Retina (tissue), 1 donor: ENCODE measurements at regions not wholly inside any gene's neighbourhood (a gene's known extent, or its start where the extent isn't known, plus 50 kb on each side); places are given as distances from the start of the nearest gene placed in this dataset.

Experiments
- DNase-seq: peaks from one replicate; pipeline ENCODE4 v3.0.0-alpha.2; 2016

- DNase-seq = no peak
Observed at GRCh38 chr2:102968375-102968774, 206.5 kb downstream of the TMEM182 start.

- DNase-seq = no peak
Observed at GRCh38 chr2:102971701-102972100, 209.9 kb downstream of the TMEM182 start.

GRCh38 chr2:102975996-102976975 lies 214.5 kb downstream of the TMEM182 start:
- peak; percentile 66 for DNase-seq

- DNase-seq = no peak
Observed at GRCh38 chr2:102977426-102978090, 215.7 kb downstream of the TMEM182 start.

DNA sequence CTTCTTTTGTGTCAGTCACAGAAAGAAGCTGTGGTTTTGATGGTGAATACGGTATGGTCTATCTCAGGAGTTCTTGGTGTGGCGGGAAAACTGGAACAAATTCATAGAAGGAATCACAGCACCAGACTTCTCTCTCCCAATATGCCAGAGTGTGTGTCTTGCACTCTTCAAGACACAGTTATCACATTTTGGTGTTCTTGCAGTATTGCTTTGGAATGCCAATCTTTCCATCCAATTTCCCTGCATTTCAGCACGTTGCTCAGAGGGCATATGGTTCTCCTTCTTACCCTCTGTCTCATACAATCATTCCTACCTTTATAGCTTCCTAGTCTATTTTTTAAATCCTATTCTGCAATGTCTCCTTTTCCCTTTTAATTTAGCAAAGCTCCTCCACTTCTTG lies 216.3 kb downstream of the TMEM182 start:
- no peak for DNase-seq

GRCh38 chr2:102979429-102979828 lies 217.6 kb downstream of the TMEM182 start:
- no peak for DNase-seq

GRCh38 chr2:102983786-102984185 lies 222.0 kb downstream of the TMEM182 start:
- no peak for DNase-seq

- no peak for DNase-seq
Observed at GRCh38 chr2:102986826-102987490, 225.1 kb downstream of the TMEM182 start.

DNA sequence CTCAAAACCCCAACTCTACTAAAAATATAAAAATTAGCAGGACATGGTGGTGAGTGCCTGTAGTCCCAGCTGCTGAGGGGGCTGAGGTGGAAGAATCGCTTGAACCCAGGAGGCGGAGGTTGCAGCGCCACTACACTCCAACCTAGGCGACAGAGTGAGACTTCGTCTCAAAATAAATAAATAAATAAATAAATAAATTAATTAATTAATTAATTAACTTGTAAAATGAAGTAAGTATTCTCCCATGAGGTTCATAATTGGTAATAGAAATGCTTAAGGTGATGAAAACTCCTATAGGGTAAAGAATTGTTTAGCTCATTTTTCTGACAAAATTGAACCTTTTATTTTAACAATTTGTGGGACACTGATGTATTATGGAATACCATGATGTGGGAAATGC lies 230.8 kb downstream of the TMEM182 start:
- no peak for DNase-seq

GRCh38 chr2:102999958-103000357 lies 238.1 kb downstream of the TMEM182 start:
- DNase-seq = no peak

GRCh38 chr2:103002954-103003353 lies 241.1 kb downstream of the TMEM182 start:
- DNase-seq = no peak

- DNase-seq = no peak
Observed at GRCh38 chr2:103003750-103004260, 242.0 kb downstream of the TMEM182 start.

- no peak for DNase-seq
Observed at GRCh38 chr2:103004426-103004942, 242.7 kb downstream of the TMEM182 start.

DNA sequence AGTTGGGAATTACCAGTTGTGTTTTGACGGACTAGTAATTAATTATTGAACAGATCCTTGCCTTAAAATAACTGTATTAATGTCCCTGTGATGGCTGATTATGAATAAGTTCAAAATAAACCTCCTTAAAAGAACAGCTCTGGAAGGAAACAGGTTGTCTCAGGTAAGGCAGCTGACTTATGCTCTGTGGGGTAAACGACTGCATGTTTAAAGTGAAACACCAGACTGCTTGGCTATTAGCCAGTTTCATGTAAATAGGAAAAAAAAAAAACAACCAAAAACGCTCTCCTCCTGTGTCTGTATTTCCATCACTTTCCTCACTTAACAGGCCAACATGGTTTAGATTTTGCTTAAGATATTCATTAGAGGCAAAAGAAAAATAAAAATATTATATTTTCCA lies 243.6 kb downstream of the TMEM182 start:
- DNase-seq = no peak

GRCh38 chr2:103007086-103007485 lies 245.3 kb downstream of the TMEM182 start:
- DNase-seq = no peak

DNA sequence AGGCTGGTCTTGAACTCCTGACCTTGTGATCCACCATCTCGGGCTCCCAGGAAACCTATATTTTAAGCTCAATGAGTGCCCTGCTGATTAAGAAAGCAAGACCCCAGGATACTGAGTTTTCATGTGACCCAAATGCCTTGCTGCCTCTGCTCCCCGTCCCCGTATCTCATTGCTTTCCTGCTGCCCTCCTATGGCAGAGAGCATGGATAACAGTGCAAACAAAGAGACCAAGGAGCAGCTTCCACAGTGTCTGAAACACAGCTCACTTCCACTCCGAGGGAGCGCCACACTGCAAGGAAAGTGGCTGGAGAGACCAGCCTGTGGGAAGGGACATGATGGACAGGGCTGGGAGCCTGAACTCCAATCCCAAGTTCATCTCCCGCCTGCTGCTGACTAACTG lies 246.8 kb downstream of the TMEM182 start:
- DNase-seq = peak; percentile 6

DNA sequence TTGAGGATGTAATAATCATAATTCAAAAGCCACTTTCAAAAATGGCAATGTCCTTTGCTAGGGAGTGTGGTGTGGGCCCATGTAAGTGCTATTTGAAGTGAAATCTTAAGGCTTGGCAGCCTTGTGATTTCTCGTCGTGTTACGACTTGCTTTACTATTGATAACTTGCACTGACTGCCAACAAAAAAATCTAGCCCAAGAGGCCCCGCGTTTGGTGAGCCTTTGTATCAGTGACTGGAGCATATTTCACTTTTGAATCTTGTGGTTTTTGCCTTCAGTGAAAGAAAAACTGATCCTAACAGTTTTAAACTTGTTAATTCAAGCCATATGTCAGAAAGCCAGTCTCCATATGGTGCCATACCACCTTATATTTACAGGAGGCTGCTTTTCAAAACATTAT lies 248.0 kb downstream of the TMEM182 start:
- DNase-seq = no peak

GRCh38 chr2:103010306-103010705 lies 248.5 kb downstream of the TMEM182 start:
- DNase-seq = no peak

- DNase-seq = no peak
Observed at GRCh38 chr2:103010751-103011150, 248.9 kb downstream of the TMEM182 start.

- DNase-seq = no peak
Observed at GRCh38 chr2:103012590-103012989, 250.8 kb downstream of the TMEM182 start.

GRCh38 chr2:103025056-103025455 lies 263.2 kb downstream of the TMEM182 start:
- DNase-seq = no peak

DNA sequence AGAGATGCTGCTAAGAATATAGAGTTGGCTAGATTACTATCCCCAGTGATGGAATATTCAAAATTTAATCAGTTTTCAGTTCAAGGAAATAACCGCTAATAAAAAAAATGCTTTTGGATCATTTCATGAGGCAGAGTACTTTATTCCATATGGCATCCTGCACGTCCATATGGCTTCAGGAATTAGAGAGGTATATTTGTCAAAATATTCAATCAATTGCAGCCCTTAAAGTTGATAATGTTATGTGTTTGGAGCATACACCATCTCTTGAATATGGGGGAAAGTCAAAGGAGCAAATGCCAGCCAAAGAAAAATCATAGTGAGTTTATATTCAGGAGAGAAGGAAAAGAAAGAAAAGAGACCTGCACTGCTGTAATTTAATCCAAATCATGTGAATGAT lies 266.4 kb downstream of the TMEM182 start:
- no peak for DNase-seq
